Left kidney (tissue), 1 donor: ENCODE measurements at regions not wholly inside any gene's neighbourhood (a gene's known extent, or its start where the extent isn't known, plus 50 kb on each side); places are given as distances from the start of the nearest gene placed in this dataset.

Source experiments
- DNase-seq: peaks from one replicate; pipeline ENCODE4 v3.0.0-alpha.2; 2013

DNA sequence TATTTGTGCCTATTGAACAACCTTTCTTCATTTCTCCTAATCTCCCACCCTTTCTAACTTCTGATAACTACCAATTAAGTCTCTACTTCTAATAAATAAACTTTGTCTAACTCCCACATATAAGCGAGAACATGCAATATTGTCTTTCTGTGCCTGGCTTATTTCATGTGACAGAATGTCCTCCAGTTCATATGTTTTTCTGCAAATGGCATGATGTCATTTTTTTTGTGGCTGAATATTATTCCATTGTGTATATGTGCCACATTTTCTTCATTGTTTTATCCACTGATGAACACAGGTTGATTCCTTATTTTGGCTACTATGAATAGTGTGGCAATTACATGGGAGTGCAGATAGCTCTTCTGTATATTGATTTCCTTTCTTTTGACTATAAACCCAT is 1041.5 kb upstream of the MANEA start:
- DNase-seq = no peak

DNA sequence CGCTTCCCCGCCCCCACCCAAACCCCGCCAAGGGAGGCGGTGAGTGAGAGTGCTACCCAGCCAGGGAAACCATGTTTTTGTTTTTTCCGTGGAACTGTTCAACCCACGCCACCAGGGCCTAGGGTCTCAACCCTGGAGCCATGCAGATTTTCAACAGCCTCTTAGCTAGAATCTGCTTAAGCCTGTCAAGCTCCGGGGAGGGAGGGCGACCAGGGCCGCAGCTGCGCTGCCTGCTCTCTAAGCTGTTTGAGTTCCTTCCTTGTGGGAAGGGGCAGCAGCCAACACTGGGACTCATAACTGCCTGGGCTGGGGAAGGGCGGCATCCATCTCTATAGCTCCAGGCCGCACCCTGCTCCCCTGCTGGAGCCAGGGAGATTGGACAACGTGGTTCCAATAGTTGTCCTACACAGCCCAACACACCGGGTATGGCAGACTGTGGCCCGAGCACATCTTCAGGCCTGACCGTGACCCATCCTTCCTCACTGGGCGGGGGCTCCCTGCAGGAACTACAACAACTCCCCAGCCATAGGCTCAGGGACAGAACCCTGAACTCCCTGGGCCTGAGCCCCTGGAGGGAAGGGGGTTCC is 1065.7 kb upstream of the MANEA start:
- no peak for DNase-seq

DNA sequence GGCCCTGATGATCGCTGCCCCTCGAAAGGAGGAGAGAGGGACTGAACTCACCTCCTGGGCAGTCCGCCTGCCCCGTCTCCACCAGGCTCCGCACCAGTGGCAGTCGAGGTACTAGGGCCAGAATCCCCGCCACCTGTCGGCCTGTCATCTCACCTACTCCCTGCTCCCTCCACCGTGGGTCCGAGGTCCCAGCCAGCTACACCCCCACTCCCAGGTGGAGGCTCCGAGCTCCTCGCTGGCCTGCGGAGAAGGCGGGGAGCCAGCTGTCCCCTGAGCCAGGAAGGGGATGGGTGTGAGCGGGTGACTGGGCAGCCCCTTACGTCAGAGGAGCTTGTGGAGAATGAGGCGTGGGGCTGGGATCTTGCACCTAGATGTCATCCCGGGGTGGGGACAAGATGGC is 1066.5 kb upstream of the MANEA start:
- DNase-seq = no peak

DNA sequence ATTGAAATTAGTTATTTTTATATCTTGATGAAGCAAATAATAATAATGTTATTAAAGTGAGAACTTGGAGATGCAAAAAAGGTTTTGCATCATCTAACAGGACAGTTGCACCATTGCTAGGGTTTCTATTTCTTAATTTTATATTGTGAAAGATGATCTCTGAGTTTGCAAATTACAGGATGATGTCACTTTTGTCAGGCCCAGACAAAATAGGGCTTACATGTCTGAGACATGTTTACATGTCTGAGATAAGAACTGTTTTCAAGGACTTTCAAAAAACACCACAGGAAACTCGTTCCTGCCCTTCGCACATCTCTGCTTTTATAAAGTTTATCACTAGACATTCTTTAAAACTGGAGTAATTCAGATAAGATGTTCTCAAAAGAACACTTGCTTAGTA is 1075.8 kb upstream of the MANEA start:
- DNase-seq = no peak

DNA sequence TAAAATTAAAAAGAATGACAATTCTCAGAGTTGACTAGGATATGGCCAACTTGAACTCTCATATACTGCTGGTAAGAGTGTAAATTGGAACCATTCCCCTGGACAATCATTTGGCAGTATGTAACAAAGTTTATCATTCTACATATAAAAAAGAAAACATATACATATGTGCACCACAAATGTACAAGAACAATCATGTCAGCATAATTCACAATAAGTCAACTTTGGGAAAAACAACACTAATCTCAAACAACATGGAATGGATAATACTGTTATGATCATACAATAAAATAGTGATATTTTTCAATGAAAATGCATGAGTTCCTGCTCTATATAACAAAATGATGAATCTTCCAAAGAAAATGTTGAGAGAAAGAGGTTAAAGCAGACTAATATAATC is 1078.7 kb upstream of the EPHA7 start:
- no peak for DNase-seq

DNA sequence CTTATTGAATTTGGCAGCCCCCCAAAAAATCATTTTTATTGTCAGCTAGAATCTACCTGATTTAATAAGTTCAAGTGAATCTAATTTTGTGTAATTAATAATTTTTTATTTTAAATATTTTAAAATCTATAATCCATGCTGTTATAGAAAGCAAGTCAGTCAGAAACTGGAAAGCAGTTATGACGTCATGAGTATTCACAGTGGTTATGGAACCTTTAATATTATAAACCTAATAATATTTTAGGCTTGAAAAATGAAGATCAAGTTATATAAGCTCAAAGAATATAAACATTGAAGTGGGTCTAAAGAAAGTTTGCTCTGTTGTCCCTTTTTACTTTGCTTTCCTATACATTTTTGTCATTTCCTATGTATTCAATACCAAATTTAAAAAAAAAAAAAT is 1075.1 kb upstream of the EPHA7 start:
- DNase-seq = no peak

DNA sequence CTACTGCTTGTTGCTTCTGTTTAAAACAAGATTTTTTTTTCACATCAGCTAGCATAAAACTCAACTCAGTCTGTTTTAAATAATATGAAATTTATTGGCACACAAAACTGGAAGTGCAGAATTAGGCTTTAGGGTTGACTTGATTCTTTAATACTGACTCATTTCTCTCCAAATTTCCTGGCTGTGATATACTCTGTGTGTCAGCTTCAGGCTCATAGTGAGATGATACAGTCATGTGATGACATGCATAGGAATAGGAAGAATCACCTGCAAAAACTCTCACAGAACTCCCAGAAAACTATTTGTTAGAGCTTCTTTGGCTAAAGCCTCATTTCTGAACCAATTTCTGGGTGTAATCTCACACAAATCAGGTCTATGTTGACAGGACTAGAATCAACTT is 1068.0 kb upstream of the EPHA7 start:
- no peak for DNase-seq

DNA sequence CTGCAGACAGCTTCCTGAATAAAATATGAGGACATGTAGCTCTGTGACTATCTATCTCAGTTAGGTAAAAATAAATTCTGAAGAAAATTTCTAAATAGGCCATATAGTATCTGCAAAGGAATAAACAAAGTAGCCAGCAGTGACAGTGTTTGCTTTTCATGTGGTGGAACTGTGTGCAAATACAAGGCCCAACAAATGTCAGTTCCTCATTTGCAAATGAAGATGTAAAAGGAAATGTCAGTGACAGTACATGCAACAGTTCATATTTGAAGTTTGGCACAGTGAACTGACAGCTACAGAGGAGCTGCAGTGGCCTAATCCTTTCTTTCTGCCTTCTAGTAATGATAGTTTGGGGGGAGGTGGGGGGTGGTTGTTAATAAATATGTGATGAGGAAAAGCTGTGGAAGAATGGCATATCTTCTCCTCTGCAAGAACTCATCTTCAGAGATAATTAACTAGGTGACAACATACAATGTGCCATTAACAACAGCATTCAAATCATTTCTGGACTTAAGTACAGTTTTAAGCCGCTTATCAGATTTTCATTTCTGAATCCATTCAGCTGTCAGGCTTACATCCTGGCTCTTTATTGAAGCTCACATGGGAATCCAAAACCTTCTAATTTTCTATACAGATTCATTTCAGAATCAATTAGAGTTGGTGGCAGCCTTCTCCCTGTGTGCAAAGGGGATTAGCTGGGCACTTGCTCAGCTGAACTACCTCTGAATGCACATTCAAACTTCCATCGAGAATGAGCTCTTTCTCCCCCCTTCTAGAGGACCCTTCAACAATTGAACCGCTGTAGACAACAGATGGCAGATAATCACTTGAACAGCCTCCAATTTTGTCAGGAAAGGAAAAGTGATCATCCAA is 1059.0 kb upstream of the EPHA7 start:
- DNase-seq = no peak

DNA sequence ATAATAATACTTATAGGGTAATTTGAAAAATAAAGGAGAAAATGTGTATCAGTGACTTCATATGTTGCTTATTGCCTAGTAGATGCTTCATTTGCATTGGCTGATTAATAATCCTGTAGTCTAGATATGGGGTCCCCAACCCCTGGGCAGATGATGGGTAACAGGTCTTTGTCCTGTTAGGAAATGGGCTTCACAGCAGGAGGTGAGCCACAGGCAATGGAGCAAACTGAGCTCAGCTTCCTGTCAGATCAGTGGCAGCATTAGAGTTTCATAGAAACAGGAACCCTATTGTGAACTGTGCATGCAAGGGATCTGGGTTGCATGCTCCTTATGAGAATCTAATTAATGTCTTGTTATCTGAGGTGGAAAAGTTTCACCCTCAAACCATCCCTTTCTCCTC is 1049.5 kb upstream of the EPHA7 start:
- DNase-seq = no peak

DNA sequence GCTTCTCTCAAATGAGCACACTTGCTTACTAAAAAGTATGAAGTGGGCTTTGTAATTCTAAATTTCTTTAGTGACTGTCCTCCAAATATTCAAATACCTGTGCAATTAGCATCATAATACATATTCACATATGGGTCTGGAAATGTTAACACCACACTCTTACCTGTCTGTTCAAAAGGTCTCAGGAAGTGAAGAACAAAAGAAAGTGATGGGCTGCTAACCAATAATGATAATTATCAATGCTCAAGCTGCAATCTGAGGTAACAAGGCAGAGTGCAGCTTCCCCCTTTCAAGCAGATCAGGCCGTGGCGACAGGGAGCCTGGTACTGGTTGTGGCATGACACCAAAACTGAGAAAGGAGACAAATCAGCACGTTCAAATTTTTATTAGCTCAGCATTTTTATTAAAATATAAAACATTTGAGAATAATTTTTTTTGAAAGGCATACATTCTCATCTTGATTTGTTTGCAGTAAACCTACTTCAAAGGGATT is 1044.7 kb upstream of the EPHA7 start:
- DNase-seq = no peak

DNA sequence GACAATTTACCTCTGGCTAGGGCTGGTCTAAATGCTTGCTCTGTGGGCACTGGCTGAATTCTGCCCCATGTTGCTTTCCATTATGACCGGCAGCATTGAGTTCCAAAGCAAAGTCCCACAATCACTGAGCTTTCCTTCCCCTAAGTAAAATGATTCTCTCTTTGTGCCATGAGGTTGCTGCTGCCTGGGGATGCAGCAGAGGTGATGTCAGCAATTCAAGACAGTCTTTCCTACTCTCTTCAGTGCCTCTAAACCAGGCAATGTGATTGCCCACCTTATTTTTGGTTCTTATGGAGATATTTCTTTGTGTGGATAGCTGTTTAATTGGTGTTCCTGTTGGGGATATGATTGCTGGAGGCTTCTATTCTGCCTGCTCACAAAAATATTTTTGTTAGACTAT is 1043.9 kb upstream of the EPHA7 start:
- DNase-seq = no peak

DNA sequence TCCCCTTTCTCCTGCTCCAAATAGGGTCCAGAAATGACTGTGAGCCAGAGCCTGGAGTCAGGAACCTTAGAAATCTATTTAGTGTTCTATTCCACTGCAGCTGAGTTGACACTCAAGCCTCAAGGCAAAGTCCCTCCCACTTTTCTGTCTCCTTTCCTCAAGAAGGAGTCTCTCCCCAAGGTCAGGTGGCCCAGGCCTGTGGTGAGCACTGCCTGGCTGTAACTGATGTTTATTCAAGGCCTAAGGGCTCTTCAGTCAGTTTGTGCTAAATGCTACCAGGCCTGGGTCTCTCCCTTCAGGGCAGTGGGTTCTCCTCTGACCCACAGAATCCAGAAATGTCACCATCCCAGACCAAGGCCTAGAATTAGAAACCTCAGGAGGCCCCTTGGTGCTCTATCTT is 1042.9 kb upstream of the EPHA7 start:
- DNase-seq = no peak

DNA sequence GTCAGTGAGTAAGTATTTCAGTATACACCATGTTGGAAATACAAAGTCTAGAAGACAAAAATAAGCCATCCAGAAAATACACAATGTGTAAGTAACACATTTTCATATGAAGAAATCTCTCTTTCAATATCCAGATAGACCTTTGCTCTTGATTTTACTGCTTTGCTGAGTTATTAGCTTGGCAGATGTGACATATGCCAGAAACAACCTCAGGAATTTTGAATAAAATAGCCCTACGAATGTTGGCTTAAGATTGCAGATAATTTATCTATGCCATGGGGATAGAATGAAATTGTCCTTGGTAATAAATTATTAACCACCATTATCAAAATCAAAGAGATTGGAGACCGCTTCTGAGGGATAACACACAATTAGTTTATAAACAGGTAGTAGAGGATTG is 1036.9 kb upstream of the EPHA7 start:
- DNase-seq = no peak

DNA sequence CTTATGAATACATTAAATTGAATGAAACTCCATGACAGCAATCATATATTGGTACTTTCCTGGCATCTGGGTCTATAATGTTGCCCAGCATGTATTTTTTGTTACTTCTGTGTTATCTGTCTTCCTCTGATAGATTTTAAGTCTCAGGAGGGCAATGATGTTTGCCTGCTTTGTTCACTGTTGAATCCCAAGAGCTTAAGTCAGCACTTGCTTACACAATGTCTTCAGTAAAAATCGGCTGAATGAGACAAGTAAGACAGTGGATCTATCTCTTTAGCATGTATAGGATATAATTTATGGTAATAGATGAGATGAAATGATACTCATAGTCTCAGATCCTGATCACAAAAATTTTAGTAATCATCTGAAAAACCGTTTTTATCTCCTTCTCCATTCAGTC is 1034.9 kb upstream of the EPHA7 start:
- no peak for DNase-seq

DNA sequence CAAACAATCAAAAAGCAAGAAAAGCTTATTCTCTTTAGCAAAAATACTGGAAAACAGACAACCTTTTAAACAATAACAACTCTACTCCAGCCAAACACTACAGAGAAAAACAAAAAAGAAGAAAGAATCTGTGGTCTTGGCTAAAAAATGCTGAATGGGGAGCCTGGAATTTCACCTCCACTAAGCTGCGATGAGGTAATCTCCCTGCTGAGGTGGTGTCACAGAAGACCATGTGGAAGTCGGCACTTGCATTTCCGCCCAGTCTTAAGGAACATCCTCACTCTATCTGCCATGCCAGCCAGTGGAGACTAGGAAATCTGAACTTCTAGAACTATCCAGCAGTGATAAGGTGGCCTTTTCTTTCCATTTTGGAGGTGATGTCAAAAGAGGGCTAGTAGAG is 1026.8 kb upstream of the EPHA7 start:
- no peak for DNase-seq

DNA sequence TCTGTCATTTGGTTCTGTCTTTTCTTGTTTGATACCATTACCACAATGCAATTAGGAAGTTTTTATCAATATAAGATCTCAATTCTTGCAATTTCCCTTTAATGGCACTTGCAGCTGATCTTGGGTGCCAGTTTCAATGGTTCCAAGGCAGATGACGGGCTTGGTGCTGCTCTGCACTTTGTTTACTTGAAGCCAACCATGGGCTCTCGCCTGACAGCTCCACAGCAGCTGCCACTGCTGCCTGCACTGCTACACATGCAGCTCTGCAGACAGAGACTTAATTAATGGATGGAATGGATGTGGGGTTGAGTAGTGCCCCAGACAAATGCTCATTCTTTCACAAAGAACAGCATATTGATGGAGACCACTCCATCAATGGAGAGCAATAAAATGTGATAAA is 1024.3 kb upstream of the EPHA7 start:
- no peak for DNase-seq

DNA sequence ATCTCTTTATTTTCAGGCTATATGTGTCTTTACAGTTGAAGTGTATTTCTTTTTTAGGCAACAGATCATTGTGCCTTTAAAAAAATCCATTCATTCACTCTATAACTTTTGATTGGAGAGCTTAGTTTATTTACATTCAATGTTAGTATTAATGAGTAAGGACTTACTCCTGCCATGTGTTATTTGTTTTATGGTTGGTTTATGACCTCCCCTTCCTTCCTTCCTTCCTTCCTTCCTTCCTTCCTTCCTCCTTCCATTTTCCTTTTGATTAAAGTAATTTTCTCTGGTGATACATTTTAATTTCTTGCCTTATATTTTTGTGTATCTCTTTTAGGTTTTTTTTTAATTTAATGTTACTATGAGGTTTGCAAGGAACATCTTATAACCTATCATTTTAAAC is 1005.3 kb upstream of the EPHA7 start:
- DNase-seq = no peak

DNA sequence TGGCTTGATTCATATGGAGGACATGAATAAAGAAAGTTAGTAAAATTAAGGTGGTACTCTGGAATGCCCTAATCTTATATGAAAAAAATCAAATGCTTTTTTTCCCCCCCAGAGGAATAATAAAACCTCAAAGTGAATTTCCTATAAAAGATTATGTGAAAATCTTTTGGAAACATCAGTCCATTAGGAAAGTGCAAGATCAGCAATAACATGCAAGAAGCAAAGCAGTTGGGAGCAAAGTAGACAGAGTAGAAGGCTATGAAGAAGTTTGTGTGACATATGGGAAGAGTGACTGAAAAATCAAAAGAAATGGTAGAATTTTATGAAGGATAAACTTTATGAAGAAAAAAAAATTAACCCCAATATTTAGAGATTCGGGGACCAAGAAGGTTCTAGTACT is 998.0 kb upstream of the EPHA7 start:
- DNase-seq = no peak

DNA sequence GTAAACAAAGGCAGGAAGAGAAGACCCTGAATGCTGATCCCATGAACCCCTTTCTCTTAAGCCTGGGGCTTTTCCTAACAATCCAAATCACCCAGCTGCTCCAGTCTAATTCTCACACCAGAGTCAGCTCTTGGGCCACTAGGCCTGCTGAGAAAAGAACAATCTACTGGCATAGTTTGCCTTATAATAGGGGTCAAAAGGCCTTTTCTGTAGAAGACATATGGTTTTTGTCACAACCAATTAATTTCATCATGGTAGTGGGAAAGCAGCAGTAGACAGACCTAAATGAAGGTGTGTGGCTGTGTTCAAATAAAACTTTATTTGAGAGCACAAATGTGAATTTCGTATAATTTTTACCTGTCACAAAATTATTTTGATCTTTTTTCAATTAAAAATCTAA is 994.7 kb upstream of the EPHA7 start:
- DNase-seq = no peak

DNA sequence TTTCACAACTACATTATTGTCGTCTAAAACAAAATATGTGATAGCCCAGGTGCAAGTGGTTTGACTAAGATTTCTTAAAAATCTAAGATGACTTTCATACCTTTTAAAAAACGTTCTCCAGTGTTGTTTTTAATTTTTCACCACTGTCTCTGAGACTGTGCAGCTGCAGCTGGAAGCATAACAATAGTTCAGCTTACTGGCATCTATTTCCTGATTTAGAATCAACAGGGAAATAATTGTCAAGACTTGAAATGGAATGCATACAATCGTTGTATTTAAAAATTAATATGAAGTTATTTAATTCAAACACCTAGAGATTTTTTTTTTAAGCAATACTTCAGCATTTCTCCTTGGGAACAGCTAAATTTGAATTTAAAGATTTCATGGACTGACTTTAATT is 982.0 kb upstream of the EPHA7 start:
- DNase-seq = no peak

DNA sequence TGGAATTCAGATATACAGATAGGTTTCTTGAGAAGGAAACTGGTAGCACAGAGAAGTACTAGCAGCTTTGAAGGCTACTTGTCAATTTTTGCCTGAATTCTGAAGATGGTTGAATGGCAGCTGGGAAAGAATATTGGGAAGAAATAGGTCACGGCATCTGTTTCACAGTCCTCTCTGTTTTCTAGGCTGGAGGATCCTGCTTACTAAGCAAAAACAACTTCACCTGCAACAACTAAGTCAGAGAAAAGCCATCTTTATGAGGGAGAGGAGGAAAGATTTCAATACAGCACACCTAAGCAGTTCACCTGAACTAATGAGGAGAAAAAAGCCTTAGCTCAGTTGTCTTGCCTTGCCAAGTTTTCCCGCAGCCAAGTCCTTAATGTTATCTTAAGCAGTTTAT is 975.5 kb upstream of the EPHA7 start:
- no peak for DNase-seq

DNA sequence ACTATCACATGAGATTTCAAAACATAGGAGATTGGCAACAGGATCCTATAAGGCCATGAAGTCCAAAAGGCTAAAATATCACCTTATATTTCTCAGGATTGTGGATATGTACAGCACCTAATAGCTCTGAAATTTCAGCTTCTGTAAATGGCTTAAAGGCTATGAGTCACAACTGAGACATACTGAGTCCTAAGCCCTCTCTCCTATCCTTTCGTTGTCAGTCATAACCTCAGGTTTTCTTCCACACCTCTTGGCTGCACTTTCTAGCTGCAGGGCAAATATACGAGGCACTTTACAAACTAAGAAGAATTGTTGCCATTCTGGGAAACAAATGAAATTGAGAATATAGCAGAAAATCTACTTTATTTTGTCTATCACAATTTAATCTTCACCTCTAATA is 969.9 kb upstream of the EPHA7 start:
- no peak for DNase-seq

DNA sequence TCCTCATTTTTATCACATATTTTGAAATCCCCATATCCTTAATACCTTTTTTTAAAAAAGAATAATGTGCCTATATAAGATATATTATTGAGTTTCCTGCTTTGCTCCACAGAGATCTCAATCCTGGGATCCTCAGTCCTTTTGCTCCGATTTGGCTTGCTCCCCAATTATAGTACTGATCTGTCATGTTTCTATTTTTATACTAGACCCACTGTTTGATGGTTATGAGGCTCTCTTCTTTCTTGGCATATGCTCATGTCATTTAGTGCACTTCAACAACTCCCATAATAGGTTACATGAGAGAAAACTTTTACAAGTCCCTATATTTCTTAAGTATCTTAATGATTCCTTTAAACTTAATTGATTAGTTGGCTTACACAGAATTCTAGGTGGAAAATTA is 958.5 kb upstream of the EPHA7 start:
- DNase-seq = no peak

DNA sequence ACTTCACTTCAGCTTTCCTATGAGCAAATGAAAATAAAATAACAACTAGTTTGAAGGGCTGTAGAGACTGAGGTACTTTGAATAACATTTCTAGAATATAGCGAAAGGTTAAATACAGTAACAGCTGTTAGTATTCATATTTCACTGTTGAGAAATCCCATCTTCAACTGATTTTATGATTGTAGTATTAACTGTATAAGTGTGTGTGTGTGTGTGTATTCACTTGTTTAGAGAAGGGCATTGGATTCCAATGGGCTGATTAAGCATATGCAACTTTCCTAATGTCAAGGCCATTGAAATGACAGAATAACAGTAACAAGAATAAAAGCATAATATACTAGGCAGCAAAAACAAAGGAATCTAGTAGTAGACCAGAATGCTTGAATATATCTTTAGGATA is 957.5 kb upstream of the EPHA7 start:
- DNase-seq = no peak
